WTC11 (cell line): ENCODE measurements at regions not wholly inside any gene's neighbourhood (a gene's known extent, or its start where the extent isn't known, plus 50 kb on each side); places are given as distances from the start of the nearest gene placed in this dataset.

Experiments used
- ATAC-seq: fragments of 200-7000 bp; cut with Tn5 transposase; 2 replicates; pipeline ENCODE4 v1.10.0; 2021; ENCODE audit warnings: mild to moderate bottlenecking, moderate library complexity
- CTCF ChIA-PET: fragments of 300-600 bp; sonication (Branson Sonifier 250); formaldehyde crosslinking; loops from one replicate; lab custom pipeline; 2021; ENCODE audit warnings: antibody characterized with exemption; lab: Charles Lee
- POLR2A ChIA-PET: fragments of 350-600 bp; sonication (Branson Sonifier 250); formaldehyde crosslinking; loops from one replicate; lab custom pipeline; 2021; ENCODE audit warnings: antibody characterized with exemption; lab: Charles Lee
- DNase-seq: peaks from one replicate; pipeline ENCODE4 v3.0.0; 2021; ENCODE audit warnings: low spot score
- H3K27ac Mint-ChIP-seq: 2 replicates; pipeline ENCODE4 v1.8.0; 2021; ENCODE audit warnings: mixed read lengths
- H3K27me3 Mint-ChIP-seq: 2 replicates; pipeline ENCODE4 v1.8.0; 2021; ENCODE audit warnings: low read depth, mild to moderate bottlenecking, moderate library complexity, mixed read lengths
- H3K36me3 Mint-ChIP-seq: 2 replicates; pipeline ENCODE4 v1.8.0; 2021; ENCODE audit warnings: mixed read lengths
- H3K4me1 Mint-ChIP-seq: 2 replicates; pipeline ENCODE4 v1.8.0; 2022; ENCODE audit warnings: mixed read lengths
- H3K4me3 Mint-ChIP-seq: 2 replicates; pipeline ENCODE4 v1.8.0; 2021; ENCODE audit warnings: mild to moderate bottlenecking, moderate library complexity, mixed read lengths
- H3K9me3 Mint-ChIP-seq: 2 replicates; pipeline ENCODE4 v1.8.0; 2021; ENCODE audit warnings: mixed read lengths
- AFF4 ChIP-seq: sonication (generic); formaldehyde crosslinking; IDR thresholded peaks from 2 replicates; pipeline ENCODE4 v1.8.1; 2023; ENCODE audit warnings: mild to moderate bottlenecking, missing genetic modification reagents, borderline replicate concordance
- E2F4 ChIP-seq: sonication (generic); formaldehyde crosslinking; IDR thresholded peaks from 2 replicates; pipeline ENCODE4 v1.8.1; 2022; ENCODE audit warnings: low read depth, mild to moderate bottlenecking, moderate library complexity, missing genetic modification reagents, borderline replicate concordance
- ELF4 ChIP-seq: sonication (generic); formaldehyde crosslinking; IDR thresholded peaks from 2 replicates; pipeline ENCODE4 v1.8.1; 2022; ENCODE audit warnings: low read depth, mild to moderate bottlenecking, moderate library complexity, missing genetic modification reagents
- ERG ChIP-seq: fragments of 250-450 bp; sonication (Bioruptor Pico); IDR thresholded peaks from 2 replicates; pipeline ENCODE4 v1.8.0; 2021; ENCODE audit warnings: mild to moderate bottlenecking
- FOXJ3 ChIP-seq: sonication (generic); formaldehyde crosslinking; IDR thresholded peaks from 2 replicates; pipeline ENCODE4 v1.9.0; 2021; ENCODE audit warnings: missing genetic modification reagents, mild to moderate bottlenecking, borderline replicate concordance
- GABPB1 ChIP-seq: sonication (generic); formaldehyde crosslinking; IDR thresholded peaks from 2 replicates; pipeline ENCODE4 v1.8.1; 2023; ENCODE audit warnings: mild to moderate bottlenecking, missing genetic modification reagents
- USF1 ChIP-seq: sonication (generic); formaldehyde crosslinking; IDR thresholded peaks from 2 replicates; pipeline ENCODE4 v1.8.0; 2022; ENCODE audit warnings: mild to moderate bottlenecking, missing genetic modification reagents
- ZBTB21 ChIP-seq: sonication (generic); formaldehyde crosslinking; IDR thresholded peaks from 2 replicates; pipeline ENCODE4 v1.8.1; 2023; ENCODE audit warnings: mild to moderate bottlenecking, missing genetic modification reagents, borderline replicate concordance
- ZBTB43 ChIP-seq: sonication (generic); formaldehyde crosslinking; IDR thresholded peaks from 2 replicates; pipeline ENCODE4 v1.8.1; 2023; ENCODE audit warnings: mild to moderate bottlenecking, missing genetic modification reagents
- ZNF423 ChIP-seq: fragments of 250-450 bp; sonication (Bioruptor Pico); IDR thresholded peaks from 2 replicates; pipeline ENCODE4 v2.1.2; 2022; ENCODE audit warnings: mild to moderate bottlenecking, moderate library complexity
- ZNF512 ChIP-seq: sonication (generic); formaldehyde crosslinking; IDR thresholded peaks from 2 replicates; pipeline ENCODE4 v1.8.1; 2022; ENCODE audit warnings: missing genetic modification reagents, borderline replicate concordance
- ZNF532 ChIP-seq: fragments of 250-450 bp; sonication (Bioruptor Pico); IDR thresholded peaks from 2 replicates; pipeline ENCODE4 v1.9.0; 2021; ENCODE audit warnings: mild to moderate bottlenecking, borderline replicate concordance

- Mint-ChIP-seq H3K27me3 (no peaks in the 10 kb centered on the region), H3K9me3 (peaks cover 7% of the 10 kb centered on the region), H3K4me3 (no peak overlapping the region), H3K4me1 (no peaks in the 10 kb centered on the region), H3K36me3 (no peaks in the 10 kb centered on the region), H3K27ac (no peak overlapping the region)
- no peak for ATAC-seq
- ChIA-PET CTCF (interaction anchor here (0.6 to 1.1 kb wide), 2 partner anchors 9 to 556 kb away, joined by 3 to 5 read pairs; no protein-coding TSS in a partner anchor), POLR2A (interaction anchor here (0.6 kb wide), 1 partner anchor 237 kb away, joined by 3 read pairs; no protein-coding TSS in a partner anchor)
- no peak for DNase-seq
- TF ChIP-seq GABPB1 (CRISPR knock-in tag): no peak
- TF ChIP-seq ELF4: no peak
- no peak for TF ChIP-seq USF1 (CRISPR knock-in tag)
- no peak for TF ChIP-seq AFF4
- no peak for TF ChIP-seq E2F4 (CRISPR knock-in tag)
- TF ChIP-seq FOXJ3: no peak
- no peak for TF ChIP-seq ZBTB43 (CRISPR knock-in tag)
- no peak for TF ChIP-seq ZBTB21
- TF ChIP-seq ERG: no peak
- TF ChIP-seq ZNF532: no peak
- TF ChIP-seq ZNF423 (CRISPR knock-in tag): no peak
- no peak for TF ChIP-seq ZNF512 (CRISPR knock-in tag)
Observed at GRCh38 chr3:99579246-99579645, 59.1 kb upstream of the COL8A1 start.
